Activated naive CD4-positive, alpha-beta T cell treated with anti-CD3 and anti-CD28 coated beads for 36 hours (primary cell): ENCODE measurements at regions not wholly inside any gene's neighbourhood (a gene's known extent, or its start where the extent isn't known, plus 50 kb on each side); places are given as distances from the start of the nearest gene placed in this dataset.
A peak's percentile ranks its signal among the peaks of the same experiment; 100 is the strongest.

Experiments
- CTCF ChIA-PET: fragments of 350-600 bp; sonication (Branson Sonifier 250); formaldehyde crosslinking; loops from one replicate; lab custom pipeline; 2021; ENCODE audit warnings: antibody characterized with exemption; lab: Charles Lee
- DNase-seq: peaks from one replicate; pipeline ENCODE4 v3.0.0-alpha.2; 2020
- H3K27ac Mint-ChIP-seq: one replicate; pipeline ENCODE4 v1.8.0; 2021; ENCODE audit warnings: mild to moderate bottlenecking, mixed read lengths
- H3K27me3 Mint-ChIP-seq: one replicate; pipeline ENCODE4 v1.8.0; 2021; ENCODE audit warnings: low read depth, mixed read lengths
- H3K36me3 Mint-ChIP-seq: one replicate; pipeline ENCODE4 v1.8.0; 2021; ENCODE audit warnings: low read depth, mixed read lengths
- H3K4me1 Mint-ChIP-seq: one replicate; pipeline ENCODE4 v1.8.0; 2021; ENCODE audit warnings: low read depth, mixed read lengths
- H3K4me3 Mint-ChIP-seq: one replicate; pipeline ENCODE4 v1.8.0; 2021; ENCODE audit warnings: mild to moderate bottlenecking, moderate library complexity, mixed read lengths
- H3K9me3 Mint-ChIP-seq: one replicate; pipeline ENCODE4 v1.8.0; 2021; ENCODE audit warnings: mixed read lengths
- intact Hi-C: fragments of 100-400 bp; cut with micrococcal nuclease; formaldehyde crosslinking; loops from one replicate; pipeline ENCODE4 v1.15.1; 2023

DNA sequence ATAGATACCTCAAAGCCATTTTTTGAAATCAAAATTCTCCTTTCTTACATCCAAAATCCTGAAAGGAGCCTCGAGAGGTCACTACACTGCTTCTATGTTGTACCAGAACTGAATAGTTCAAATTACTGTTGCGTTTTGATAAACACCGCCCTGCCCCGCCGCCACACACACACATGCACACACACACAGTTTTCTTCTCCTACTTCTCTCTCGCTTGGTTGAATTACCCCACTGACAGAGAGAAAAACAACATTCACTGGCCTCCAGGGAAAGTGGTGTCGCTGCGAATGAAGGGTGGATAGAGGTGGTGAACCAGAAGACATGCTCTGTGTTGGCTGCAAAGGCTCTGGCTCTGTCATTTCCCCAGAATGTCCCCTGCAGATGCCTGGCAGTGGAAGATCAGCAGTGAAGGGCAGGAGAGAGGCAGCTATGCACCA, 183.4 kb upstream of the RFC3 start:
- H3K27me3 Mint-ChIP-seq: peaks cover 1% of the 10 kb centered on the region
- no peaks in the 10 kb centered on the region for H3K36me3 Mint-ChIP-seq
- no peak for DNase-seq
- no peak overlapping the region for H3K4me3 Mint-ChIP-seq
- no peaks in the 10 kb centered on the region for H3K9me3 Mint-ChIP-seq
- H3K27ac Mint-ChIP-seq: no peak overlapping the region
- peaks cover 22% of the 10 kb centered on the region for H3K4me1 Mint-ChIP-seq
- CTCF ChIA-PET: no interaction called here
- intact Hi-C loops: loop anchor here (10.0 kb wide), 1 partner anchor 1210 kb away; the partner anchor contains the start of gene N4BP2L1

DNA sequence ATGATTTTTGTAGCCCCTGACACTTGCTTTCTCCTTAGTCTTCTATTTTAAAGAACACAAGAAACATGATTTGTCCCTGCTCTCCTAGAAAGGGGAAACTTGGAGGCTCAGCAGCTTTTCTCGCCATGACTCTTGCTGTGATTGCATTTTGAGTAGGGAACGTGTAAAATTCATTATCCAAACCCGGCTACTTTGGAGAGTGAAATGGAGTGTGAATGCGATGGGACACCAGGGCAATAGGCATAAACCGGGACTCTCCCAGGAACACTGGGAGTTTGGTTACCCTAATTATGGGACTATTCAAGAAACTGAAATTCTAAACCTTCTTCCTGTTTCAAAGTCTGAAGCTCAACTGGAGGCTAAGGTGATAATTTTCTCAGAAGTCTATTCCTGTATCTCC, 181.7 kb upstream of the RFC3 start:
- H3K9me3 Mint-ChIP-seq: no peaks in the 10 kb centered on the region
- peaks cover 39% of the 10 kb centered on the region for H3K4me1 Mint-ChIP-seq
- no peak overlapping the region for H3K27ac Mint-ChIP-seq
- no peak overlapping the region for H3K4me3 Mint-ChIP-seq
- intact Hi-C loops: loop anchor here (10.0 kb wide), 1 partner anchor 1211 kb away; the partner anchor contains the start of gene N4BP2L1
- CTCF ChIA-PET: no interaction called here
- H3K36me3 Mint-ChIP-seq: no peaks in the 10 kb centered on the region
- DNase-seq: no peak
- peaks cover 1% of the 10 kb centered on the region for H3K27me3 Mint-ChIP-seq

DNA sequence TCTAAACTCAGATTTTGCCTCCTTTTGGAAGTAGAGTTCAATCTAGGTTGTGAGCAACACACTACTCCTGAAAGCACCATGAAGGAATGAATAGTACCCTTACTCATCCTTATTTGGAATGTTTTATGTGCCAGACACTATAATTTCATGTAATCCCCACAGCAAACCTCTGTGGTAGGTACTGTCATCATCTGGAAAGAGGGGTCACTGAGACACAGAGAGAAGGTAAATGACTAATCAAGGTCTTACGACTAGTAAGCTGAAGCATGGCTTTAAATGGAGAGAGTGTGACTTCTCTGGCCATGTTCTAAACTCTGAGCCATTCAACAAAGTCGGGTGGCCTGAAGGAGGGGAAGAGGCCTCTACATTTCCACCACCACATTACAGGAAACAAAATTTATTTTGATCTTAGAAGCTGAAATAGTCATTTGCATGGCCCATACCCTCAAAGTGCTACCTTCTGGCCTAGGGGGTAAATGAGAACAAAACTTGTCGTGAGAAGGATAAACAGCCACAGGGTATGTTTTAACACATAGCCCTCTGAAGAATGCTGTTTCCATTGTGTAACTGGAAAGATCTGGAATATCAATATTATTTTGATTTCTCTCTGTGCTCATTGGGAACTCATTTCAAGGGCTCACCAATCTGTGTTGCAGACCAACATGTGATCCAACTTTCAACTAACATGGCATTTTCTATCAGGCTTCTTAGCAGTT, 180.8 kb upstream of the RFC3 start:
- H3K27ac Mint-ChIP-seq: peak overlapping the region; percentile 15
- intact Hi-C loops: loop anchor here (10.0 kb wide), 1 partner anchor 1212 kb away; the partner anchor contains the start of gene N4BP2L1
- peaks cover 1% of the 10 kb centered on the region for H3K27me3 Mint-ChIP-seq
- H3K36me3 Mint-ChIP-seq: no peaks in the 10 kb centered on the region
- CTCF ChIA-PET: interaction anchor here (0.6 to 0.7 kb wide), 2 partner anchors 8 to 967 kb away, joined by 3 read pairs; no protein-coding TSS in a partner anchor
- DNase-seq: no peak
- H3K9me3 Mint-ChIP-seq: no peaks in the 10 kb centered on the region
- H3K4me1 Mint-ChIP-seq: peaks cover 41% of the 10 kb centered on the region
- no peak overlapping the region for H3K4me3 Mint-ChIP-seq

DNA sequence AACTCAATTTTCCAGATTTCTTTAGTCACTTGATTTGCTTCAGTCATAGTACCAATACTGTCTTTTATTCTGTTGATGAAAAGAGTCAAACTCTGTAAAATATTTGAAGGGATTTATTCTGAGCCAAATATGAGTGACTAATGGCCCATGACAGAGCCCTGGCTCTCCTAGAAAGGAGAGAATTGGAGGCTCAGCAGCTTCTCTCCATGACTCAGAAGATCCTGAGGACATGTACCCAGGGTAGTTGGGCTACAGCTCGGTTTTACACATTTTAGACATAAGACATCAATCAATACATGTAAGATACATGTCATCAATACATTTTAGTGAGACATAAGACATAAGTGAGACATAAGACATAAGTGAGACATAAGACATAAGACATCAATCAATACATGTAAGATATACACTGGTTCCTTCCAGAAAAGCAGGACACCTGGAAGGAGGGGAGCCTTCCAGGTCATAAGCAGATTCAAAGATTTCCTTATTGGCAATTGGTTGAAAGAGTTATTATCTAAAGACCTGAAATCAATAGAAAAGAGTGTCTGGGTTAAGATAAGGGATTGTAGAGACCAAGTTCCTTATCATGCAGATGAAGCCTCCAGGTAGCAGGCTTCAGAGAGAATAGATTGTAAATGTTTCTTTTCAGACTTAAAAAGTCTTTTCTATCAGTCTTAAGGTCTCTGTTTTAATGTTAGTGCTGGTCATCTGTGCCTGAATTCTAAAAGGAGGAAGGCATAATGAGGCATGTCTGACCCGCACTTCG, 179.8 kb upstream of the RFC3 start:
- Mint-ChIP-seq H3K27ac (no peak overlapping the region), H3K36me3 (no peaks in the 10 kb centered on the region), H3K4me1 (peaks cover 41% of the 10 kb centered on the region), H3K4me3 (no peak overlapping the region), H3K9me3 (no peaks in the 10 kb centered on the region), H3K27me3 (peaks cover 1% of the 10 kb centered on the region)
- CTCF ChIA-PET: interaction anchor here (0.7 kb wide), 1 partner anchor 9 kb away, joined by 3 read pairs; no protein-coding TSS in a partner anchor
- intact Hi-C loops: loop anchor here (1.0 to 10.0 kb wide), 2 partner anchors 9 to 1213 kb away; partner anchors contain the start of gene N4BP2L1
- no peak for DNase-seq

DNA sequence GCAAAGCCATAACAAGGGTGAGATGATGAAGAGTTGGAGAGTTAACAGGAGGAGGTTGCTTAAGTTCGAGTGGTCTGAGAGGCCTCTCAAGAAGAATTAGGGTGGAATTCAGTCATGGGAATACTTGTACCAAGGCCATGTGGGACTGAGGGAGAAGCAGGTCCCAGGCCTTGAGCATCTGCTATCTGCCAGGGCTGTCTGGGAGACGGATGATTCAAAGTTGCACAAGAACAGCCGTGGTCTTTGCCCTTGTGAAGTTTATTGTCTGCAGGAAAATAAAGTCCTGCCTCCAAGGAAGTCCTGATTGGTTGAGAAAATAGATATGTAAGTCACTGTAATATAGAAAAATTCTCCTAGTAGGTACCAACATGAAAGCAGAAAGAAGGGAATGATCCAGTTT, 178.8 kb upstream of the RFC3 start:
- no peaks in the 10 kb centered on the region for H3K27me3 Mint-ChIP-seq
- intact Hi-C loops: loop anchor here (1.0 to 10.0 kb wide), 6 partner anchors 26 to 1214 kb away; partner anchors contain the start of genes N4BP2L1 and RFC3
- CTCF ChIA-PET: no interaction called here
- H3K9me3 Mint-ChIP-seq: no peaks in the 10 kb centered on the region
- no peak for DNase-seq
- H3K4me1 Mint-ChIP-seq: peaks cover 41% of the 10 kb centered on the region
- H3K27ac Mint-ChIP-seq: peak overlapping the region; percentile 80
- no peak overlapping the region for H3K4me3 Mint-ChIP-seq
- H3K36me3 Mint-ChIP-seq: no peaks in the 10 kb centered on the region

DNA sequence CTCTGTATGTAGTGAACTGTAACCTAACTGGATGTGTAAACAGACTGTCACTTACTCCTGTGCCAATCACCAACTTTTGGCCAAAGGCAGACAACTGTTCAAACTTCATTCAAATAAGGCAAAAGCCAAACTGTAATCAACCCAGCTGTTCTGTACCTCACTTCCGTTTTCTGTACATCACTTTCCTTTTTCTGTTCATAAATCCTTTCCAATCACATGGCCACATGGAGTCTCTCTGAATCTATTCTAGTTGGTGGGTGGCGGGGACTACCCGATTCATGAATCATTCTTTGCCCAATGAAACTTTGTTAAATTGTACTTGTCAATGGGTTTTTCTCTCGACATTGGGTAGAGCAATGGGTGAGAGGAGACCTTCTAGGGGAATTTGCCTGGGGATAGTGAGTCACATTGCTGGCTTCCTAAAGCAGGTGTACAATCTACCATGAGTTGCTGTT, 178.3 kb upstream of the RFC3 start:
- intact Hi-C loops: loop anchor here (1.0 to 10.0 kb wide), 7 partner anchors 9 to 1215 kb away; partner anchors contain the start of genes N4BP2L1 and RFC3
- CTCF ChIA-PET: no interaction called here
- peak; percentile 81 for DNase-seq
- H3K27me3 Mint-ChIP-seq: no peaks in the 10 kb centered on the region
- H3K9me3 Mint-ChIP-seq: no peaks in the 10 kb centered on the region
- peaks cover 41% of the 10 kb centered on the region for H3K4me1 Mint-ChIP-seq
- peak overlapping the region; percentile 80 for H3K27ac Mint-ChIP-seq
- no peak overlapping the region for H3K4me3 Mint-ChIP-seq
- no peaks in the 10 kb centered on the region for H3K36me3 Mint-ChIP-seq

DNA sequence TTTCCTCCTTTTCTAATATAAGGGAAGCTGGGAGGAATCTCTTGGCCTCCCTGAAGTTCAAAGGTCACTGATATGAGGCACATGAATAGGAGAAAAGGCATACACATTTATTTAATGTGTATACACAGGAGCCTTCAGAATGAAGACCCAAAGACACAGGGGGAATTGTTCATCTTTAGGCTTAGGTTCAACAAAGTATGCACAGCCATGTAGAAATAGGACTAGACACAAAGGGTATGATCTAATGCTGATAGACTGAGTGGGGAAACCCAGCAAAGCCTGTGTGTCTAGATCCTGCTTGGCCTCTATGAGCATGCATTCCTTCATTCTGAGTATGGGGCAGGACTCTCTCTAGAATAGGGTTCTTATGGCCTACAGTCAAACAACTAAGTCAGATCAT, 177.1 kb upstream of the RFC3 start:
- H3K36me3 Mint-ChIP-seq: no peaks in the 10 kb centered on the region
- CTCF ChIA-PET: interaction anchor here (1.0 to 1.2 kb wide), 2 partner anchors 10 to 84 kb away, joined by 3 read pairs; no protein-coding TSS in a partner anchor
- peaks cover 53% of the 10 kb centered on the region for H3K4me1 Mint-ChIP-seq
- no peak overlapping the region for H3K4me3 Mint-ChIP-seq
- intact Hi-C loops: loop anchor here (1.0 kb wide), 1 partner anchor 7 kb away; no protein-coding TSS in a partner anchor
- no peak for DNase-seq
- no peaks in the 10 kb centered on the region for H3K27me3 Mint-ChIP-seq
- H3K9me3 Mint-ChIP-seq: no peaks in the 10 kb centered on the region
- peak overlapping the region; percentile 80 for H3K27ac Mint-ChIP-seq

DNA sequence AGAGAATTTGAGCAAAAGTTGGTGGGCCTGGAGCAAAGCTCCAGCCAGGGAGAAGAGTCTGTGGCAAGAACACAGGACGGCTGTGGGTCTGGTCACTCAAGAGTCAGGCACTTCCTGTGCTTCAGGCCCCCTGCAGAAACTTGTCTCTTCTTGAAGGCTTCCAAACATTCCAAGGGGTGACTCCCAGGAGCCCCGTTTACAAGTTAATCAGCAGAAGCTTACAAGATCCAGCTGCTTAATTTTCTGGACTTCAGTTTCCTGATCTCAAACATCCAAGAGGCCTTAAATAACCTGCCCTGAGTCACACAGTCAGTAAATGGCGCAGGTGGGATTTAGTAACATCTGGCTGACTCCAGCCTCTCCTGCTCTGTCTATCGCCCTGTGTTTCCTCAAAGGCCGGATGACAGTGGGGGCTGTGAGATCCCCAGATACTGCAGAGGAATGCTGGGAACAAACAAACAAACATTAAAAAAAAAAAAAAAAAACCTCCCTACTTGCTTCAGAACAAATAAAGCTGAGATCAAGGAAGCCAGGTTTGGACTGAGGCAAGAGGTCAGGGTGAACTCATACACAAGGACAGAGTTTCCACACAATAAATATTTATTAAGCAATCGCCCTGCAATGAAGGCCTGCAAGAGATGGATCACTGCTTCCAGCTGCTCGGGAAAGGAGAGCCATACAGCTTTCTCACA, 175.4 kb upstream of the RFC3 start:
- Mint-ChIP-seq H3K4me3 (no peak overlapping the region), H3K9me3 (no peaks in the 10 kb centered on the region), H3K27me3 (no peaks in the 10 kb centered on the region), H3K4me1 (peaks cover 47% of the 10 kb centered on the region), H3K36me3 (no peaks in the 10 kb centered on the region), H3K27ac (no peak overlapping the region)
- no peak for DNase-seq
- CTCF ChIA-PET: no interaction called here
- intact Hi-C loops: no loop called here

DNA sequence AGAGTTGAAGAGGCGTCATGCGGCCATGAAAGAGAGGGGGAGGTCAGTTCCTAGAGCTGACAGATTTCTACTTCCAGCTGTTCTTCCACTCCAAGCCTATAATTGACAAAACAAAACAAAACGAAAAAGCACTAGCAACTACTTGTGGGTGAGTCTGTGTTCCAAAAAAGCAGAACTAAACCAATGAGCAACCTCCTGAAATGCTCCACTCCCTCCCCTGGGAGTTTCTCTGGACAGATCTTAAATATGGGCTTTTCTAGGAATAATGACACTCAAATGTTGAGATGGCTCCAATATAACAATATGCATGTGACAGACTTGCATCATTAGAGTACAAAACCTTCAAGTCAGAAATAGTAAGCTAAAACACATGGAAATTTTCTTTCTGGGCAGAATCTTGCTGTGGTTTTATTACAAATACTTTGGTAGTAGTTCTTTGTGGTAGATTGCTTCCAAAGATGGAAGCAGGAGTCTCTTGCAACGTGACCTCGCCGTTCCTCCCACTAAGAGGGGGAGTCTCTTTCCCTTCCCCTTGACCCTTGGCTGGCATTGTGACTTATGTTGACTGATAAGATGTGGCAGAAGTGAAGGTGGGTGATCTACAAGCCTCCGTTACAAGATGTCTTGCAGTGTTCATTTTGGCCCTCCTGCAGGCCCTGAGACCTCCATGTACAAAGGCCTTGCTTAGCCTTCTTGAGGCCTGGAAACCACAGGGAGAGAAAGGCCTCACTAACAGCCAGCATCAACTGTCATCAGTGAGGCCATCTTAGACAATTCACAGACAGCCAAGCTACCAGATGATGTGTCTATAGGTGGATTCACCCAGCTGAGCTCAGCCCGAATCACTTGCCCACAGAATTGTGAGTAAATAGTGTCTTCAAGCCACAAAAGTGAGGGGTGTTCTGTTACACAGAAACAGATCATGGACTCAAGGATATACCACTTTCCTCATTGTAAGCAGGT, 173.1 kb upstream of the RFC3 start:
- CTCF ChIA-PET: no interaction called here
- H3K27me3 Mint-ChIP-seq: no peaks in the 10 kb centered on the region
- DNase-seq: peak; percentile 25
- H3K27ac Mint-ChIP-seq: no peak overlapping the region
- intact Hi-C loops: no loop called here
- no peak overlapping the region for H3K4me3 Mint-ChIP-seq
- peaks cover 33% of the 10 kb centered on the region for H3K4me1 Mint-ChIP-seq
- H3K9me3 Mint-ChIP-seq: no peaks in the 10 kb centered on the region
- H3K36me3 Mint-ChIP-seq: no peaks in the 10 kb centered on the region

DNA sequence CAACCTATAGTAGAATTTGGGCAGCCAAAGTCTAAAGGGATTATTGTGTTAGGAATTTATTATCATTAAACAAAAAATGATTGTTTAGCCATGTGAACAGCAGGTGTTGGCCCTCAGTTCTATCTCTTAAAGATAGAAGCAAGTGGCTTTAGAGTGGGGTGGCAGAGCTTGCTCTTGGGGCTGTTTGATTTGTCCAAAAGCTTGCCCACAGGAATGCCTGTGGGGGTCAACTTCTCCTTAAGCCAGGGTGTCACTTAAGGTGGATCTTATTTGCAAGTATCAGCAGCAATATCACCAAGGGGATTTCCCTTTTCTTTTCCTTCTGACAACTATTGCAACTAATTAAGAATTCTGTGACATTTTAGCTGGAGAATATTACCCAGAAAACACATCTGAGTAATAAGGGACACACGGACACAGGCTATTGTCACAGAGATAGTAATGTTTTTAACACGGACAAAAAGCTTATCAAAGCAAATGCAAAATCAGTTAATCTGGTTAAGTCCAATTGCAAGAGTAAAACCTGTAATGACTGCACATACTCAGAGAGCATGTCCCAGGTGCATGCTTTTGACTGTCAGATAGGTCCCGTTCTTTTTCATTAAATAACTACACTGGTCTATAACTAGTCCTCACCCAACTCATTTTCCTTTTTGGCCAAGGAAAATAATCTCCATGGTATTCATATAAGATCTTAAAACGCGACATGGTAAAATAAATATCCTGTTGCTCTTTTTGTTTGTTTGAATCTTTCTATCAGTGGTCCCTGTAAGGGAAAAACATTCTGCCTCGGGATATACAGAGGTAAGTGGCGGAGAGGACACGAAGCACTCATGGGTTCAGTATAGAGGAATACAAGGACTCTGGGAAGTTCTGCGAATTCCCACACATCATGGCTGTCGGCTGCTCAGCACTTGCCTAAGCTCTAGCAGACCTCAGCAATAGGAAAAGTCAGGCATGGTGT, 172.1 kb upstream of the RFC3 start:
- no peak overlapping the region for H3K4me3 Mint-ChIP-seq
- DNase-seq: no peak
- H3K27ac Mint-ChIP-seq: no peak overlapping the region
- H3K27me3 Mint-ChIP-seq: no peaks in the 10 kb centered on the region
- no peaks in the 10 kb centered on the region for H3K36me3 Mint-ChIP-seq
- no peaks in the 10 kb centered on the region for H3K9me3 Mint-ChIP-seq
- CTCF ChIA-PET: interaction anchor here (0.5 kb wide), 1 partner anchor 108 kb away, joined by 3 read pairs; no protein-coding TSS in a partner anchor
- H3K4me1 Mint-ChIP-seq: peaks cover 22% of the 10 kb centered on the region
- intact Hi-C loops: no loop called here
